MM.1S (cell line): ENCODE measurements at regions not wholly inside any gene's neighbourhood (a gene's known extent, or its start where the extent isn't known, plus 50 kb on each side); places are given as distances from the start of the nearest gene placed in this dataset.

Source experiments
- CTCF ChIP-seq: fragments of 300-600 bp; sonication (generic); IDR thresholded peaks from 2 replicates; pipeline ENCODE4 v1.5.1; 2016; ENCODE audit warnings: antibody characterized with exemption, low read length, mixed read lengths
- EZH2 ChIP-seq: fragments of 300-600 bp; sonication (generic); optimal IDR thresholded peaks from 2 replicates; pipeline ENCODE3; 2017; ENCODE audit warnings: low read depth, mild to moderate bottlenecking, antibody characterized with exemption, low read length, mixed read lengths
- EZH2phosphoT487 ChIP-seq: fragments of 300-600 bp; sonication (generic); IDR thresholded peaks from 2 replicates; pipeline ENCODE4 v1.6.1; 2018; ENCODE audit warnings: antibody characterized with exemption, low read length

- no peak for TF ChIP-seq CTCF
- no peak for TF ChIP-seq EZH2phosphoT487
- TF ChIP-seq EZH2, result no peak
Measured at GRCh38 chr14:23725528-23725927, 89.4 kb downstream of the DHRS2 start.
